ENCODE measurements at regions not wholly inside any gene's neighbourhood (a gene's known extent, or its start where the extent isn't known, plus 50 kb on each side); places are given as distances from the start of the nearest gene placed in this dataset.

- TF ChIP-seq POLR2A (IDR thresholded peaks at IDR 0.05) (no peak), POLR2AphosphoS5 (IDR thresholded peaks at IDR 0.05; ENCODE audit: insufficient read depth in 1 of 2, low read depth in 1 of 2) (no peak)
- TF ChIP-seq, protein P1, sequence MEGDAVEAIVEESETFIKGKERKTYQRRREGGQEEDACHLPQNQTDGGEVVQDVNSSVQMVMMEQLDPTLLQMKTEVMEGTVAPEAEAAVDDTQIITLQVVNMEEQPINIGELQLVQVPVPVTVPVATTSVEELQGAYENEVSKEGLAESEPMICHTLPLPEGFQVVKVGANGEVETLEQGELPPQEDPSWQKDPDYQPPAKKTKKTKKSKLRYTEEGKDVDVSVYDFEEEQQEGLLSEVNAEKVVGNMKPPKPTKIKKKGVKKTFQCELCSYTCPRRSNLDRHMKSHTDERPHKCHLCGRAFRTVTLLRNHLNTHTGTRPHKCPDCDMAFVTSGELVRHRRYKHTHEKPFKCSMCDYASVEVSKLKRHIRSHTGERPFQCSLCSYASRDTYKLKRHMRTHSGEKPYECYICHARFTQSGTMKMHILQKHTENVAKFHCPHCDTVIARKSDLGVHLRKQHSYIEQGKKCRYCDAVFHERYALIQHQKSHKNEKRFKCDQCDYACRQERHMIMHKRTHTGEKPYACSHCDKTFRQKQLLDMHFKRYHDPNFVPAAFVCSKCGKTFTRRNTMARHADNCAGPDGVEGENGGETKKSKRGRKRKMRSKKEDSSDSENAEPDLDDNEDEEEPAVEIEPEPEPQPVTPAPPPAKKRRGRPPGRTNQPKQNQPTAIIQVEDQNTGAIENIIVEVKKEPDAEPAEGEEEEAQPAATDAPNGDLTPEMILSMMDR (IDR thresholded peaks at IDR 0.05), result no peak
Observed at GRCh38 chr5:94094793-94095441, 353.5 kb upstream of the POU5F2 start.
